ENCODE measurements at regions not wholly inside any gene's neighbourhood (a gene's known extent, or its start where the extent isn't known, plus 50 kb on each side); places are given as distances from the start of the nearest gene placed in this dataset.

DNA sequence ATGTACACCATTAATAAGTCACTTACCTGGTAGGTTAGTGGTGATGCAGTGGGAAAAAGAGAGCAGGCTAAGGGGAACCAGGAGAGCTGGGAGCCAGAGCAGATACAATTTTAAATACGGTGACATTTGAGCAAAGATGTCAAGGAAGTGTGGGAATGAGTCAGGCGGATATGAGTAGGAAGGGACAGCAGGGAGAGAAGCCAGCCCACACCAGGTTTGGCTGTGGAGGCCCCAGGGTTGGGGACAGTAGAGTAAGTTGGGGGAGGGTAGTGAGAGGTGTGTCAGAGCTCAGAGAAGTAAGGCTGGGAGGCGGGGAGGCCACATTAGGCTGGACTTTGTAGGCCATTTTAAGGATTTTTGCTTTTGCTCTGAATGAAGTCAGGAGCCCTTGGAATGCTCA, 482.0 kb downstream of the DISC1 start:
- TF ChIP-seq TCF12 (IDR thresholded peaks at IDR 0.05; ENCODE audit: low read depth) = no peak
- no peak for TF ChIP-seq REST (IDR thresholded peaks at IDR 0.05; ENCODE audit: low read depth)
- no peak for TF ChIP-seq EP300 (IDR thresholded peaks at IDR 0.05; ENCODE audit: borderline replicate concordance)
- TF ChIP-seq FOXM1 (IDR thresholded peaks at IDR 0.05; ENCODE audit: borderline replicate concordance, low read depth) = no peak
- TF ChIP-seq, protein P1, sequence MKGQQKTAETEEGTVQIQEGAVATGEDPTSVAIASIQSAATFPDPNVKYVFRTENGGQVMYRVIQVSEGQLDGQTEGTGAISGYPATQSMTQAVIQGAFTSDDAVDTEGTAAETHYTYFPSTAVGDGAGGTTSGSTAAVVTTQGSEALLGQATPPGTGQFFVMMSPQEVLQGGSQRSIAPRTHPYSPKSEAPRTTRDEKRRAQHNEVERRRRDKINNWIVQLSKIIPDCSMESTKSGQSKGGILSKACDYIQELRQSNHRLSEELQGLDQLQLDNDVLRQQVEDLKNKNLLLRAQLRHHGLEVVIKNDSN (IDR thresholded peaks at IDR 0.05) = no peak
- TF ChIP-seq TAF1 (IDR thresholded peaks at IDR 0.05; ENCODE audit: low read depth) = no peak
- TF ChIP-seq ZBTB7A (IDR thresholded peaks at IDR 0.05; ENCODE audit: low read depth) = no peak
- no peak for TF ChIP-seq NFIC (IDR thresholded peaks at IDR 0.05)
- TF ChIP-seq CREB1 (IDR thresholded peaks at IDR 0.05; ENCODE audit: low read depth) = no peak
- no peak for TF ChIP-seq TEAD4 (IDR thresholded peaks at IDR 0.05)
- no peak for TF ChIP-seq YY1 (IDR thresholded peaks at IDR 0.05; ENCODE audit: low read depth)
- TF ChIP-seq, protein P2, sequence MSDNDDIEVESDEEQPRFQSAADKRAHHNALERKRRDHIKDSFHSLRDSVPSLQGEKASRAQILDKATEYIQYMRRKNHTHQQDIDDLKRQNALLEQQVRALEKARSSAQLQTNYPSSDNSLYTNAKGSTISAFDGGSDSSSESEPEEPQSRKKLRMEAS (IDR thresholded peaks at IDR 0.05) = no peak
- no peak for TF ChIP-seq EGR1 (IDR thresholded peaks at IDR 0.05)
- TF ChIP-seq CEBPB (IDR thresholded peaks at IDR 0.05) = no peak
- no peak for TF ChIP-seq RAD21 (IDR thresholded peaks at IDR 0.05; ENCODE audit: low read depth)

DNA sequence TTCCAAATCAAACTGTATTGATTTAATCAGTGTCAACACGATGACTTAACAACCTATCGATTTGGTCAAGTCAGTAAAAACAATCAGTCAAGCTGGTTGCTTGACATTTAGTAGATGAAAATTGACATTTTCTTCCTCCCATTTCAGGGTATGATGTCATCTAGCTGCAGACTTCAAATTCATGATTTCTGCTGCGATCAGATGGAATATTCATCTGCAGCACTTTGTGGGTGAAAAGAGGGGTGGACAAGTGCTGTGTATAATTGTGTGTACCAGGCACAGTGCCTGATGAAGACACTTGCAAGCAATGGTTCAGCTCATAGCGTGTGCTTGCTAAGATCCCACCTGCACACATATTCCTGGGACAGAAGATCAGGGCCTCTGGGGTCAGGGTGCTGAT, 479.8 kb downstream of the DISC1 start:
- no peak for TF ChIP-seq RAD21 (IDR thresholded peaks at IDR 0.05; ENCODE audit: low read depth)
- TF ChIP-seq NFIC (IDR thresholded peaks at IDR 0.05) = no peak
- TF ChIP-seq ZBTB7A (IDR thresholded peaks at IDR 0.05; ENCODE audit: low read depth) = no peak
- no peak for TF ChIP-seq REST (IDR thresholded peaks at IDR 0.05; ENCODE audit: low read depth)
- TF ChIP-seq, protein P2 (IDR thresholded peaks at IDR 0.05) = no peak
- no peak for TF ChIP-seq FOXM1 (IDR thresholded peaks at IDR 0.05; ENCODE audit: borderline replicate concordance, low read depth)
- TF ChIP-seq CREB1 (IDR thresholded peaks at IDR 0.05; ENCODE audit: low read depth) = no peak
- no peak for TF ChIP-seq CEBPB (IDR thresholded peaks at IDR 0.05)
- TF ChIP-seq, protein P1 (IDR thresholded peaks at IDR 0.05) = no peak
- no peak for TF ChIP-seq TEAD4 (IDR thresholded peaks at IDR 0.05)
- TF ChIP-seq TCF12 (IDR thresholded peaks at IDR 0.05; ENCODE audit: low read depth) = no peak
- TF ChIP-seq YY1 (IDR thresholded peaks at IDR 0.05; ENCODE audit: low read depth) = no peak

- TF ChIP-seq CEBPB (IDR thresholded peaks at IDR 0.05) = no peak
- no peak for TF ChIP-seq FOXM1 (IDR thresholded peaks at IDR 0.05; ENCODE audit: borderline replicate concordance, low read depth)
- TF ChIP-seq REST (IDR thresholded peaks at IDR 0.05; ENCODE audit: low read depth) = no peak
- no peak for TF ChIP-seq RAD21 (IDR thresholded peaks at IDR 0.05; ENCODE audit: low read depth)
- TF ChIP-seq TEAD4 (IDR thresholded peaks at IDR 0.05) = no peak
- TF ChIP-seq ZBTB7A (IDR thresholded peaks at IDR 0.05; ENCODE audit: low read depth) = no peak
- TF ChIP-seq YY1 (IDR thresholded peaks at IDR 0.05; ENCODE audit: low read depth) = no peak
These were observed 479.0 kb downstream of the DISC1 start for GRCh38 chr1:232105561-232105960.

DNA sequence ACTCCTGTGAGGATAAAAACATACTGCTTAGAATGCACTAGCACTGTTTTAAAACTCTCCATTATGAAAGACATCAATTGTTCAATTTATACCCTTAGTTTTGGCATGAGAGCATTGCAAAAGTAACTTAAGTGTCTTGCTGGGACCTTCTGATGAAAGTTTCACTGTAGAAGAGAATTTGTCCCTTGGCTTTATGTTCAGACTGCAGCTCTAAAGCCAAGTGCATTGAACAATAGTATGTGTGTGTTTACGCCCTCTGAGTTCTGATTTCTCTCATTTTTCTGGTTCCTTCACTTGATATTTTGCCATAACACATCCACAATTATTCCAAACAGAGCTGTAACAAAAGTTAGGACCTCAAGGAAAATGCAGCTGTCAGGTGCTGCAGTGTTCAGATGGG, 474.6 kb downstream of the DISC1 start:
- TF ChIP-seq FOXM1 (IDR thresholded peaks at IDR 0.05; ENCODE audit: borderline replicate concordance, low read depth) (no peak), ZBTB7A (IDR thresholded peaks at IDR 0.05; ENCODE audit: low read depth) (no peak), TCF12 (IDR thresholded peaks at IDR 0.05; ENCODE audit: low read depth) (no peak), NFIC (IDR thresholded peaks at IDR 0.05) (no peak), CREB1 (IDR thresholded peaks at IDR 0.05; ENCODE audit: low read depth) (no peak), EGR1 (IDR thresholded peaks at IDR 0.05) (no peak), REST (IDR thresholded peaks at IDR 0.05; ENCODE audit: low read depth) (no peak), EP300 (IDR thresholded peaks at IDR 0.05; ENCODE audit: borderline replicate concordance) (no peak), RAD21 (IDR thresholded peaks at IDR 0.05; ENCODE audit: low read depth) (no peak), TEAD4 (IDR thresholded peaks at IDR 0.05) (no peak), TAF1 (IDR thresholded peaks at IDR 0.05; ENCODE audit: low read depth) (no peak), CEBPB (IDR thresholded peaks at IDR 0.05) (no peak), YY1 (IDR thresholded peaks at IDR 0.05; ENCODE audit: low read depth) (no peak)
- TF ChIP-seq, protein P2 (IDR thresholded peaks at IDR 0.05) = no peak
- TF ChIP-seq, protein P1 (IDR thresholded peaks at IDR 0.05) = no peak
